HCT116 (cell line): ENCODE measurements at regions not wholly inside any gene's neighbourhood (a gene's known extent, or its start where the extent isn't known, plus 50 kb on each side); places are given as distances from the start of the nearest gene placed in this dataset.
A peak's percentile ranks its signal among the peaks of the same experiment; 100 is the strongest.

ENCODE experiments used
- ATAC-seq: fragments of 200-7000 bp; cut with Tn5 transposase; 2 replicates; pipeline ENCODE4 v1.9.1; 2020; ENCODE audit warnings: mild to moderate bottlenecking, moderate library complexity
- BruUV-seq: library from RNA; stranded (reverse); fragments of 400-500 nt; replicated peaks from 2 replicates; lab custom pipeline; 2021; lab: Mats Ljungman, UMichigan
- CTCF ChIA-PET: fragments of 300-600 bp; sonication (Branson Sonifier 250); formaldehyde crosslinking; loops from one replicate; lab custom pipeline; 2021; ENCODE audit warnings: antibody characterized with exemption; lab: Charles Lee
- POLR2A ChIA-PET: fragments of 300-600, 350-600 bp; sonication (Branson Sonifier 250); formaldehyde crosslinking; loops from one replicate; lab custom pipeline; 2021; ENCODE audit warnings: antibody characterized with exemption; lab: Charles Lee
- RAD21 ChIA-PET, 2 experiments: fragments of 300-600 bp; sonication (Branson Sonifier 250); formaldehyde crosslinking; loops; one replicate each; lab custom pipeline; 2023; ENCODE audit warnings: low total read pairs in 2 of 2; ENCODE audit not compliant: uncharacterized antibody in 2 of 2, unreplicated experiment in 2 of 2, low non-redundant PET in 1 of 2; lab: Charles Lee
- DNase-seq: peaks from one replicate; pipeline ENCODE4 v3.0.0-alpha.2; 2010; ENCODE audit warnings: low read depth, low spot score
- H2AFZ ChIP-seq: fragments of 200-600 bp; shearing (Covaris generic), sonication (generic); 2 replicates; pipeline ENCODE4 v1.6.1; 2017; ENCODE audit warnings: low read depth, mixed run types, mixed read lengths, antibody characterized with exemption, low read length; ENCODE audit not compliant: poor library complexity, severe bottlenecking
- H3K27ac ChIP-seq: 2 replicates; pipeline ENCODE4 v1.5.1; 2012; ENCODE audit warnings: low read depth, low read length
- H3K27me3 ChIP-seq: fragments of 200-600 bp; sonication (generic); 2 replicates; pipeline ENCODE4 v1.6.1; 2016; ENCODE audit warnings: mixed run types, low read length, mixed read lengths; ENCODE audit not compliant: insufficient read depth
- H3K36me3 ChIP-seq, 2 experiments: fragments of 200-500 bp in 1 of 2; fragments of 200-600 bp in 1 of 2; sonication (Bioruptor generic) in 1 of 2; sonication (generic) in 1 of 2; 2 replicates each; pipeline versions ENCODE4 v1.5.1 to v1.6.1; 2014 to 2016; ENCODE audit warnings: low read length in 2 of 2, inconsistent platforms in 1 of 2, mixed read lengths in 1 of 2, mixed run types in 1 of 2; ENCODE audit not compliant: insufficient read depth in 2 of 2, control insufficient read depth in 1 of 2
- H3K4me1 ChIP-seq, 2 experiments: fragments of 200-600 bp in 1 of 2; sonication (generic) in 1 of 2; 2 replicates each; pipeline versions ENCODE4 v1.5.1 to v1.6.1; 2012 to 2017; ENCODE audit warnings: low read length in 2 of 2, inconsistent platforms in 1 of 2, mild to moderate bottlenecking in 1 of 2, mixed read lengths in 1 of 2, mixed run types in 1 of 2, moderate library complexity in 1 of 2; ENCODE audit not compliant: insufficient read depth in 2 of 2, control insufficient read depth in 1 of 2
- H3K4me2 ChIP-seq: fragments of 200-600 bp; sonication (generic); 2 replicates; pipeline ENCODE4 v1.6.1; 2017; ENCODE audit warnings: mixed run types, low read length, mixed read lengths
- H3K4me3 ChIP-seq, 2 experiments: fragments of 200-600 bp in 1 of 2; sonication (generic) in 1 of 2; replicated peaks in 1 of 2; 2 replicates each; pipeline ENCODE4 v1.5.1; 2011 to 2016; ENCODE audit warnings: low read length in 2 of 2, control low read depth in 1 of 2, low read depth in 1 of 2, mild to moderate bottlenecking in 1 of 2, mixed read lengths in 1 of 2, mixed run types in 1 of 2
- H3K79me2 ChIP-seq: fragments of 200-600 bp; sonication (generic); 2 replicates; pipeline ENCODE4 v1.6.1; 2017; ENCODE audit warnings: mild to moderate bottlenecking, mixed run types, low read length, moderate library complexity, mixed read lengths; ENCODE audit not compliant: insufficient read depth
- H3K9ac ChIP-seq: fragments of 200-600 bp; sonication (generic); 2 replicates; pipeline ENCODE4 v1.6.1; 2016; ENCODE audit warnings: low read length, mixed read lengths
- H3K9me2 ChIP-seq: fragments of 200-600 bp; sonication (generic), shearing (Covaris generic); 2 replicates; pipeline ENCODE4 v1.6.1; 2017; ENCODE audit warnings: mixed run types, mild to moderate bottlenecking, moderate library complexity; ENCODE audit not compliant: insufficient read depth
- H3K9me3 ChIP-seq, 2 experiments: fragments of 200-500 bp in 1 of 2; fragments of 200-600 bp in 1 of 2; sonication (Bioruptor generic) in 1 of 2; sonication (generic) in 1 of 2; 2 replicates each; pipeline ENCODE4 v1.6.1; 2014 to 2017; ENCODE audit warnings: low read length in 2 of 2, mixed read lengths in 2 of 2, inconsistent platforms in 1 of 2, low read depth in 1 of 2, mild to moderate bottlenecking in 1 of 2, mixed run types in 1 of 2, moderate library complexity in 1 of 2; ENCODE audit not compliant: control insufficient read depth in 1 of 2, insufficient read depth in 1 of 2
- H4K20me1 ChIP-seq: fragments of 200-600 bp; sonication (generic), shearing (Covaris generic); 2 replicates; pipeline ENCODE4 v1.6.1; 2017; ENCODE audit warnings: mixed run types, mild to moderate bottlenecking, moderate library complexity; ENCODE audit not compliant: insufficient read depth
- ATF3 ChIP-seq: IDR thresholded peaks from 2 replicates; pipeline ENCODE4 v1.6.1; 2012
- CEBPB ChIP-seq: IDR thresholded peaks from 2 replicates; pipeline ENCODE4 v1.6.1; 2012; ENCODE audit warnings: low read depth
- CTCF ChIP-seq, 3 experiments: fragments of 200-600 bp in 1 of 3; sonication (generic) in 1 of 3; IDR thresholded peaks in 2 of 3; conservative IDR thresholded peaks in 1 of 3; 2 replicates each; pipeline ENCODE4 v1.5.1; 2012 to 2017; ENCODE audit warnings: low read depth in 2 of 3, low read length in 2 of 3, antibody characterized with exemption in 1 of 3, borderline replicate concordance in 1 of 3, control low read depth in 1 of 3, mild to moderate bottlenecking in 1 of 3, mixed read lengths in 1 of 3, mixed run types in 1 of 3, moderate library complexity in 1 of 3; ENCODE audit not compliant: insufficient read depth in 1 of 3
- EGR1 ChIP-seq: IDR thresholded peaks from 2 replicates; pipeline ENCODE4 v1.6.1; 2012; ENCODE audit warnings: low read depth
- ELF1 ChIP-seq: IDR thresholded peaks from 2 replicates; pipeline ENCODE4 v1.6.1; 2012; ENCODE audit warnings: low read depth, borderline replicate concordance
- EZH2 ChIP-seq: fragments of 200-600 bp; sonication (generic); IDR thresholded peaks from 2 replicates; pipeline ENCODE4 v1.6.1; 2017; ENCODE audit warnings: antibody characterized with exemption, mixed run types
- FOSL1 ChIP-seq: IDR thresholded peaks from 2 replicates; pipeline ENCODE4 v1.6.1; 2012; ENCODE audit warnings: low read depth
- JUND ChIP-seq: IDR thresholded peaks from 2 replicates; pipeline ENCODE4 v1.6.1; 2012
- MAX ChIP-seq: IDR thresholded peaks from 2 replicates; pipeline ENCODE4 v1.6.1; 2012
- POLR2A ChIP-seq: IDR thresholded peaks from 2 replicates; pipeline ENCODE4 v1.7.0; 2011; ENCODE audit warnings: borderline replicate concordance; ENCODE audit not compliant: insufficient read depth, insufficient read length; ENCODE audit errors: extremely low read depth
- POLR2AphosphoS5 ChIP-seq: IDR thresholded peaks from 2 replicates; pipeline ENCODE4 v1.6.1; 2011; ENCODE audit warnings: mild to moderate bottlenecking, low read depth, low read length, moderate library complexity
- RAD21 ChIP-seq: IDR thresholded peaks from 2 replicates; pipeline ENCODE4 v1.6.1; 2012; ENCODE audit warnings: low read depth, mild to moderate bottlenecking
- SP1 ChIP-seq: IDR thresholded peaks from 2 replicates; pipeline ENCODE4 v1.6.1; 2012; ENCODE audit warnings: low read depth
- SRF ChIP-seq: IDR thresholded peaks from 2 replicates; pipeline ENCODE4 v1.6.1; 2012; ENCODE audit warnings: low read depth
- ZBTB33 ChIP-seq: IDR thresholded peaks from 2 replicates; pipeline ENCODE4 v1.6.1; 2011; ENCODE audit warnings: mild to moderate bottlenecking, low read length, moderate library complexity; ENCODE audit not compliant: insufficient replicate concordance; ENCODE audit errors: extremely low read depth
- ZFX ChIP-seq: fragments of 450-650 bp; IDR thresholded peaks from 2 replicates; pipeline ENCODE4 v1.6.1; 2017
- ZNF274 ChIP-seq: fragments of 200-500 bp; sonication (Bioruptor generic); IDR thresholded peaks from 2 replicates; pipeline ENCODE4 v1.6.1; 2014; ENCODE audit warnings: mild to moderate bottlenecking, low read depth, low read length, inconsistent platforms
- intact Hi-C: fragments of 100-400 bp; cut with micrococcal nuclease; formaldehyde crosslinking; loops from 2 replicates; pipeline ENCODE4 v1.10.0; 2022

- H3K9ac ChIP-seq = 0 out of 2 replicates have a peak overlapping the region, but pooled peaks have one; percentile 1
- H3K36me3 ChIP-seq = no peaks in the 10 kb centered on the region
- H3K79me2 ChIP-seq = no peaks in the 10 kb centered on the region
- no peak for DNase-seq
- POLR2A ChIA-PET = interaction anchor here (0.8 to 2.0 kb wide), 4 partner anchors 10 to 22 kb away, joined by 3 to 7 read pairs (median 4); no protein-coding TSS in a partner anchor
- RAD21 ChIA-PET = no interaction called here
- intact Hi-C loops = no loop called here
- H3K27ac ChIP-seq = peak overlapping the region; percentile 92
- H3K4me1 ChIP-seq = peaks cover 58 to 59% of the 10 kb centered on the region in 2 experiments
- peak overlapping the region; percentile 60 for H3K4me2 ChIP-seq
- no peak overlapping the region for H3K4me3 ChIP-seq
- BruUV-seq = no TSS peak
- H2AFZ ChIP-seq = no peak overlapping the region
- ATAC-seq = no peak
- H3K9me2 ChIP-seq = no peaks in the 10 kb centered on the region
- no peaks in the 10 kb centered on the region for H3K9me3 ChIP-seq
- no peaks in the 10 kb centered on the region for H3K27me3 ChIP-seq
- no peaks in the 10 kb centered on the region for H4K20me1 ChIP-seq
- CTCF ChIA-PET = interaction anchor here (0.6 kb wide), 1 partner anchor 1768 kb away, joined by 3 read pairs; no protein-coding TSS in a partner anchor
- TF ChIP-seq MAX = no peak
- no peak for TF ChIP-seq EGR1
- TF ChIP-seq ATF3 = no peak
- no peak for TF ChIP-seq CEBPB
- TF ChIP-seq SRF = no peak
- no peak for TF ChIP-seq SP1
- no peak for TF ChIP-seq POLR2AphosphoS5
- TF ChIP-seq ELF1 = no peak
- TF ChIP-seq ZBTB33 = no peak
- no peak for TF ChIP-seq RAD21
- TF ChIP-seq ZFX = no peak
- no peak for TF ChIP-seq CTCF (IDR thresholded peaks at IDR 0.05 in 2 of 3, conservative IDR thresholded peaks at IDR 0.05 in 1 of 3; ENCODE audit: borderline replicate concordance in 1 of 3, insufficient read depth in 1 of 3, low read depth in 2 of 3, low read length in 2 of 3)
- no peak for TF ChIP-seq EZH2
- TF ChIP-seq JUND = no peak
- TF ChIP-seq POLR2A = no peak
- no peak for TF ChIP-seq FOSL1
- TF ChIP-seq ZNF274 = no peak
- TF ChIP-seq, all 23 proteins: peak for 0
These were observed 429.1 kb downstream of the NR2F1-AS1 start for GRCh38 chr5:93151896-93152295.
